Activated CD4-positive, alpha-beta T cell treated with anti-CD3 and anti-CD28 coated beads, Interleukin-2, amount 10 ng/mL, durations not matched to agents 24 days and 14 days (primary cell): ENCODE measurements at regions not wholly inside any gene's neighbourhood (a gene's known extent, or its start where the extent isn't known, plus 50 kb on each side); places are given as distances from the start of the nearest gene placed in this dataset.
A peak's percentile ranks its signal among the peaks of the same experiment; 100 is the strongest.

ENCODE experiments used
- DNase-seq: peaks from one replicate; pipeline ENCODE4 v3.0.0; 2022
- H3K27ac Mint-ChIP-seq: one replicate; pipeline ENCODE4 v1.8.0; 2022; ENCODE audit warnings: mild to moderate bottlenecking, mixed read lengths
- H3K27me3 Mint-ChIP-seq: one replicate; pipeline ENCODE4 v1.8.0; 2022; ENCODE audit warnings: mixed read lengths
- H3K36me3 Mint-ChIP-seq: one replicate; pipeline ENCODE4 v1.8.0; 2022; ENCODE audit warnings: low read depth, mild to moderate bottlenecking, mixed read lengths
- H3K4me1 Mint-ChIP-seq: one replicate; pipeline ENCODE4 v1.8.0; 2021; ENCODE audit warnings: mixed read lengths
- H3K4me3 Mint-ChIP-seq: one replicate; pipeline ENCODE4 v1.8.0; 2022; ENCODE audit warnings: mild to moderate bottlenecking, moderate library complexity, mixed read lengths
- H3K9me3 Mint-ChIP-seq: one replicate; pipeline ENCODE4 v1.8.0; 2021; ENCODE audit warnings: mixed read lengths
- intact Hi-C: fragments of 100-400 bp; cut with micrococcal nuclease; formaldehyde crosslinking; loops from one replicate; pipeline ENCODE4 v1.15.1; 2023

DNA sequence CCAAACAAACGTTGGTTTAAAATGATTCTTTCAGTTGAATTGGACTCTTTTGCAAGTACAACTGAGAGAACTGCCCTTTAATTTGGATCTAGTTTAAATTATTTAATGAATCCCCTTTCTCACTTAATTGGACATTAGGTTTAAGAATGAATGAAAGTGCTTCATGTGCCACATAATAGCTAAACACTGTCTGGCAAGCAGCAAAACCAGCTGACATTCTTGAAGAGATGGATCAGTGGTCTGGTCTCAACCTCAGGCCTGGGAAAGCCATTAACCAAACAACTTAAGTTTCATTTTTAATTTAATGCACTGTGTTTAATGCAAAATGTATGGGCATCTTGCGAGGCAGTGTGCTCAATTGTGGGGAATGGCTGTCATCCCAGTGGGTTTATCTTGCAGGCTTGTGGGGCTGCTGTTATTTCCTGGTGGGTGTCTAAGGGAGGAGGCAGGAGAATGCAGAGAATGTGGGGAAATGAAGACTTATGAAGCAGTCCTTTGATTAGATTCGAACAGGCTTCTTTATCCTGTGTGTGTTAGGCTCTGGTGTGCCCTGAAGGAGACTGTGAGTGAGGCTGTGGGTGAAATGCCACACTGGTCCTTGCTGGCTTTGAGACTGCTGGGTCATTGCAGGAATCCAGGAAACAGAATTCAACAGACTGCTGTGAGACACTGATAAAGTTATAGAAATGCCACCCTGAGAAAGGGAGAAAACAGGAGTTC lies 144.1 kb upstream of the PELI2 start:
- Mint-ChIP-seq H3K36me3 (no peaks in the 10 kb centered on the region), H3K4me1 (no peaks in the 10 kb centered on the region), H3K27me3 (peaks cover 7% of the 10 kb centered on the region), H3K9me3 (no peaks in the 10 kb centered on the region), H3K4me3 (no peak overlapping the region), H3K27ac (no peak overlapping the region)
- no peak for DNase-seq
- intact Hi-C loops, result no loop called here

DNA sequence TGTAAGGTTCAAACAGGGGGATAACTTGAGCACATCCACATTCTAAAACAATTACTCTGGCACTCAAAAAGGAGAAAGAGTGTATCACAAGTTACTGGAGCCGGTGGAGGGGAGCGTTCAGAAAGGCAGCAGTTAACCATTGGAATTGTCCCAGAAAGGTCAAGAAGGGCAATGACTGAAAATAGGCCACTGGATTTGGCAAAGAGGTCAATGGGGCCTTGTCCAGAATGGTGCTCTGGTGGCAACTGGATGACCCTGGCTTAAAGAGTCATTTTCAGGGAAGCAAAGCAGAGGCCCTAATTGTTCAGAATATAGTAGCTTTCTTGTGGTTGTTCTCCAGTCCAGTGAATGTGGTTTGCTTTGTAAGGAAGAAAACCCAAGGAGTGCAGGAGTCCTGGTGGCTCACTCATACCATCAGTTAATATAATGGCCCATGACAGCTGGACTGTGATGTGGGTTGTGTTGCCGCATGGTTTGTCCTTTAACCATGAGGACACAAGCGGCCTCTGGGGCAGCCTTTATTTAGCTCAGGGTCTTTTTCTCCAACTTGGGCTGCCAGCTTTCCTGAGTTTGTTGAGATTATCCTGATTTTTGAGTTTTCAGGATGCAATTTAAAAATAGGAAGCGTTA lies 142.8 kb upstream of the PELI2 start:
- Mint-ChIP-seq H3K9me3 (peaks cover 3% of the 10 kb centered on the region), H3K4me1 (no peaks in the 10 kb centered on the region), H3K27ac (no peak overlapping the region), H3K36me3 (no peaks in the 10 kb centered on the region), H3K4me3 (no peak overlapping the region), H3K27me3 (peaks cover 5% of the 10 kb centered on the region)
- no peak for DNase-seq
- intact Hi-C loops, result no loop called here

DNA sequence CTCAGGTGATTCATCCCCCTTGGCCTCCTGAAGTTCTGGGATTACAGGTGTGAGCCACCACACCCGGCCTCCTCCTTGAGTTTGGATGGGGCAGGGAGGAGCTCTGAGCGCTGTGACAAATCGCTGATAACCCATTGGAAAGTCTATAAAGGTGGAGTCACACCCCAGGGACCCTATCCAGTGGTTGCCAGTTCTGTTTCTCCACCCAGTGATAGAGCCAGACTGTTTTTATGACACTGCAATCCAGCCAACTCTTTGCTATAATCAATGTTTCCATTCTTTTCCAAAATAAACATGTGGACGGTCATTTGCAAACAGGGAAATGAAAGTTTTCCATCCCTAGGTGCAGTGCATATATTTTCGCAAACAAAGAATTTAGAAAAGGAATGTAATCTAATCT lies 142.0 kb upstream of the PELI2 start:
- no peak for DNase-seq
- no peaks in the 10 kb centered on the region for H3K4me1 Mint-ChIP-seq
- intact Hi-C loops, result no loop called here
- H3K36me3 Mint-ChIP-seq, result no peaks in the 10 kb centered on the region
- no peak overlapping the region for H3K27ac Mint-ChIP-seq
- peaks cover 3% of the 10 kb centered on the region for H3K27me3 Mint-ChIP-seq
- peaks cover 6% of the 10 kb centered on the region for H3K9me3 Mint-ChIP-seq
- H3K4me3 Mint-ChIP-seq, result no peak overlapping the region

DNA sequence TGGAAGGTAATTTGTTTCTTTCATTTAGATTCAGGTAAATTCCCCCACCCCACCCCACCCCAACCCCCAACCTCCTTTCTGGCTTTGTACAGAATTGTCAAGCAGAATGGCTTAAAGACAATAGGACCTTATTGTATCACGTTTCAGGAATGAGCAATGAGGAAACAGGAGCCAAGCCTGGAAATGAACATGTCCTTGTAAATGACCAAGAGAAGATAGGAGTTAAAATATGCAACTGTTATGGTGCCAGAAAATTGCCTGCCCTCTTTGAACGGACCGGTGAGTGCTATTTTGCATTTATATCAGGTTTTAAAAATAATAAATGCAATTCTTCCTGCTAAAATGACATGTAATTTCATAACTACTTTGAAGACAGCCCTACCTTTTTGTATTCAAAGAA lies 141.6 kb upstream of the PELI2 start:
- no peaks in the 10 kb centered on the region for H3K4me1 Mint-ChIP-seq
- H3K27ac Mint-ChIP-seq, result no peak overlapping the region
- H3K9me3 Mint-ChIP-seq, result peaks cover 6% of the 10 kb centered on the region
- no peak overlapping the region for H3K4me3 Mint-ChIP-seq
- DNase-seq, result no peak
- H3K27me3 Mint-ChIP-seq, result peaks cover 3% of the 10 kb centered on the region
- no peaks in the 10 kb centered on the region for H3K36me3 Mint-ChIP-seq
- intact Hi-C loops, result no loop called here

DNA sequence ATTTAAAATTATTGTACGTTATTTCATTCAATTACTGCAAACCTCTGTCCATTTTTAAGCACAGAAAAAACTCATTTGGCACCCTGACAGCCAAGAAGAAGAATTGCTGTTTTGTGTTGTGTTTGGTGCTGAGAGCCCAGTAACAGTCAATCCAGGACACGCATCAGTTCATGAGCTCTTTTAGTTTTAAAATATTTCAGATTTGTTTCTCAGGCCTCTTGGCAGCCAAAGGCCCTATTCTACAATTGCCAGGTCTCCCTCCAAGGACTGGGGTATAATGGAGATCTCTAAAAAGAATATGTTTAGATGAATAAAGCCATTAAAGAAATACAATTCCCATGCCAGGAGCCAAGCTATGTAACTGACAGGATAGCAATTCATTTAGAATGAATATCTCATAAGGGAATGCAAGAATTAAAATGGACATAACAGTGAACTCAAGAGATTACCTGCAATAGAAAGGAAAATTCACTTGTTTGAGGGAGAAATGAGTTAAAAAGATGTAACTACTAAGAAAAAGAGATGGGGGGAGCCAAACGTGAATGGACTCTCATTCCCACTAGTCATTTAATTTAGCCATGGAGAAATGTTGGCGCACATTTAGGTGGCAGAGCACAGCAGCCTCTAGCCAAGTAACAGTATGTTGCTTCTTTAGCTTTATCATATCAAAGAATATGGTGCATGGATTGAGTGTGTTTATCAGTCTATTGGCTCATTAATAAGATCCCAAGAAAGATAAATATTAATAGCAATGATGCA lies 140.6 kb upstream of the PELI2 start:
- H3K9me3 Mint-ChIP-seq, result peaks cover 6% of the 10 kb centered on the region
- no peak overlapping the region for H3K4me3 Mint-ChIP-seq
- H3K4me1 Mint-ChIP-seq, result no peaks in the 10 kb centered on the region
- H3K27me3 Mint-ChIP-seq, result no peaks in the 10 kb centered on the region
- no peaks in the 10 kb centered on the region for H3K36me3 Mint-ChIP-seq
- no peak for DNase-seq
- intact Hi-C loops, result no loop called here
- no peak overlapping the region for H3K27ac Mint-ChIP-seq

DNA sequence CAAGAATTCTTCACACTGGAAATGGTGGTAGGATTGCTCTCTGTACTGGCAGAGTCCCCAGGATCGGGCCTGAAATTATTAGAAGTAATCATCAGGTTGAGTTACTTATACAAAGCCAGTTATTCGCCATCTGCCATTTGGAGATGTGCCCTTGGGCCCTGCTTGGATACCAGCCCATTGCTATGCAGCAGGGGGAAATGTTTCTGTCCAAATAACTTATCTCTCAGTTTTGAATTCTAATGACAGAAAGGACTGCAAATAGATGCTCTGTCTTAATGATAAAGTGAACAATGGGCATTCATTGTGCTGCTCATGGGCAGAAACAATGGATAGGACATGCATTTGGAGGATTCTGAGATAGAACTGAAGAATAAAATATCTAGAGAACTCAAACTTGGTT lies 139.1 kb upstream of the PELI2 start:
- intact Hi-C loops, result no loop called here
- Mint-ChIP-seq H3K9me3 (peaks cover 6% of the 10 kb centered on the region), H3K27ac (no peak overlapping the region), H3K4me3 (no peak overlapping the region), H3K4me1 (no peaks in the 10 kb centered on the region), H3K27me3 (no peaks in the 10 kb centered on the region), H3K36me3 (no peaks in the 10 kb centered on the region)
- no peak for DNase-seq

DNA sequence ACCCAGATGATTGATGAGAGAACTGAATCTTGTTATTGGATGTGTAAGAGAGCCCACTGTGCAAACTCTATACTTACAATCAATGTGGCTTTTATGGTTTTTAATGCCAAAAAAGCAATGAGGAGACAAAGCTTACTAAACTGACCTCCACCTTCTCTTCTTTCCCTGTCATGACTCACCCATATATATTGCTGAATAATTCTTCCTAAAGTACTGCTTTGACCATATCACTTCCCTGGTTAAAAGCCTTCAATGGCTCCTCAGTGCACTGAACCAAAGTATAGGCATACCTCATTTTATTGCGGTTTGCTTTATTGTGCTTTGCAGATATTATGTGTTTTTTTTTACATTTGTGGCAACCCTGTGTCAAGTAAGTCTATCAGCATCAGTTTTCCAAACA lies 138.4 kb upstream of the PELI2 start:
- no peaks in the 10 kb centered on the region for H3K36me3 Mint-ChIP-seq
- no peaks in the 10 kb centered on the region for H3K4me1 Mint-ChIP-seq
- H3K4me3 Mint-ChIP-seq, result no peak overlapping the region
- no peaks in the 10 kb centered on the region for H3K27me3 Mint-ChIP-seq
- intact Hi-C loops, result no loop called here
- no peak overlapping the region for H3K27ac Mint-ChIP-seq
- no peak for DNase-seq
- H3K9me3 Mint-ChIP-seq, result peaks cover 6% of the 10 kb centered on the region

DNA sequence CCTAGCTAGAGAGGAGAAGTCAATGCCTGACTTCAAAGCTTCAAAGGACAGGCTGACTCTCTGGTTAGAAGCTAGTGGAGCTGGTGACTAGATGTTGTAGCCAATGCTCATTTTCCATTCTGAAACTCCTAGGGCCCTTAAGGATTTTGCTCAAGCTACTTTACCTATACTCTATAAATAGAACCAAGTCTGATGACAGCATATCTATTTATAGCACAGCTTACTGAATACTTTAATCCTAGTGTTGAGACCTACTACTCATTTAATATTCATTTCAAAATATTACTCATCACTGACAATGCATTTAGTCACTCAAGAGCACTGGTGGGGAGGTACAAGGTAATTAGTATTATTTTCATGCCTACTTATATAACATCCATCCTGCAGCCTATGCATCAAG lies 137.2 kb upstream of the PELI2 start:
- Mint-ChIP-seq H3K27ac (no peak overlapping the region), H3K36me3 (no peaks in the 10 kb centered on the region), H3K9me3 (peaks cover 6% of the 10 kb centered on the region), H3K27me3 (peaks cover 3% of the 10 kb centered on the region), H3K4me1 (no peaks in the 10 kb centered on the region), H3K4me3 (no peak overlapping the region)
- no peak for DNase-seq
- intact Hi-C loops, result no loop called here

DNA sequence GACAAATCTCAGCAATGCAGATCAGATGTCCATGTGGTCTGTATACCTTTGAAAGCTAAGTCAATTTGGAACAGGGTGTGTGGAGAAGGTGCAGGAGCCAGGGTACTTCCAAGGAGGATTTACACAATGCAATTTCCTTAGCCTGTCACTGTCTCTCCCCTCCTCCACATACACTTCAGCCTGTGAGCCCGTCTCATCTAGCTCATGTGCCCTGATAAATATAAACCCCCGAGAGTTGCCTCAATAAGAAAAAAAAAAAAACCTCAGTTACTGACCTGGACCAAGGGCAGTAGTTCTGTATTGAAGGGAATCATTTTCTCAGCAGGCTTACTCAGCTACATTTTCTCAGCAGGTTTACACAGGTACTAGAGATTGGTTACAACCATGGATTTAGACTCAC lies 132.1 kb upstream of the PELI2 start:
- H3K36me3 Mint-ChIP-seq, result no peaks in the 10 kb centered on the region
- no peak for DNase-seq
- H3K9me3 Mint-ChIP-seq, result no peaks in the 10 kb centered on the region
- no peaks in the 10 kb centered on the region for H3K4me1 Mint-ChIP-seq
- intact Hi-C loops, result no loop called here
- H3K27ac Mint-ChIP-seq, result no peak overlapping the region
- H3K27me3 Mint-ChIP-seq, result peaks cover 6% of the 10 kb centered on the region
- no peak overlapping the region for H3K4me3 Mint-ChIP-seq

DNA sequence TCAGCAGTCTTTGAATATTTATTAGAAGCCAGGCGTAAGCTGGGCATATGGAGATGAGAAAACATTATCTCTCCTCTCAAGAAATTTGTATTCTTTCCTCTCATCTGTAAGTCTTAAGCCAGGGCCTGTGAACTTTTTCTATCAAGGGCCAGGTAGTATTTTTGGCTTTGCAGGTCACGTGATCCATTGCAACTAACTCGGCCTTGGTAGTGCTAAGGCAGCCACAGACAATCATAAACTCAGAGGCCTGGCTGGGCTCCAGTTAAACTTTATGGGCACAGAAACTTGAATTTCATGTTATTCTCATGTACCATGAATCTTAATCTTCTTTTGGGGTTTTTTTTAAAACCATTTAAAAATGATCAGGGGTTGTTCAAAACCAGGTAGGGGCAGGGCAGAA lies 117.4 kb upstream of the PELI2 start:
- no peak for DNase-seq
- Mint-ChIP-seq H3K36me3 (no peaks in the 10 kb centered on the region), H3K4me3 (no peak overlapping the region), H3K27me3 (peaks cover 57% of the 10 kb centered on the region), H3K4me1 (peaks cover 25% of the 10 kb centered on the region), H3K27ac (no peak overlapping the region), H3K9me3 (peaks cover 26% of the 10 kb centered on the region)
- intact Hi-C loops, result no loop called here

DNA sequence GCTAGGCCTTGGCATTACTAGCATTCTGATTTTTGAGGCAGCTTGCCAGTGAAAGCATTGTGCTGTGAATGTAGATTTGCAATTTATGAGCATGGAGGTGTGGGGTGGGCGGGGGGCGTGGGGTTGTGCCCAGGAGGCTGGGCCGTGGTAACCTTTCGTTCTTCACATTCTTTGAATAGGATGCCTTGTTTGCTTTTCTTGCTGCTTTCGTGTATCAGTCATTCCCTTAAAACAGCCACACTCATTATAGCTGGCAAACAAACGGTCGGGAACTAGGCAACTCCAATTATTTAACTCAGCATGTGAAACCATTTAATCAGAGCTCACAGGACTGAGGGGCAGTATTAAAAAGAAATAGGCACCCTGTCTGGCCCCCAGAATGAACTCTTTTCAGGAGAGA lies 115.9 kb upstream of the PELI2 start:
- H3K9me3 Mint-ChIP-seq, result peaks cover 21% of the 10 kb centered on the region
- H3K27ac Mint-ChIP-seq, result no peak overlapping the region
- intact Hi-C loops, result no loop called here
- DNase-seq, result no peak
- H3K4me1 Mint-ChIP-seq, result peaks cover 26% of the 10 kb centered on the region
- no peak overlapping the region for H3K4me3 Mint-ChIP-seq
- H3K36me3 Mint-ChIP-seq, result no peaks in the 10 kb centered on the region
- peaks cover 49% of the 10 kb centered on the region for H3K27me3 Mint-ChIP-seq

DNA sequence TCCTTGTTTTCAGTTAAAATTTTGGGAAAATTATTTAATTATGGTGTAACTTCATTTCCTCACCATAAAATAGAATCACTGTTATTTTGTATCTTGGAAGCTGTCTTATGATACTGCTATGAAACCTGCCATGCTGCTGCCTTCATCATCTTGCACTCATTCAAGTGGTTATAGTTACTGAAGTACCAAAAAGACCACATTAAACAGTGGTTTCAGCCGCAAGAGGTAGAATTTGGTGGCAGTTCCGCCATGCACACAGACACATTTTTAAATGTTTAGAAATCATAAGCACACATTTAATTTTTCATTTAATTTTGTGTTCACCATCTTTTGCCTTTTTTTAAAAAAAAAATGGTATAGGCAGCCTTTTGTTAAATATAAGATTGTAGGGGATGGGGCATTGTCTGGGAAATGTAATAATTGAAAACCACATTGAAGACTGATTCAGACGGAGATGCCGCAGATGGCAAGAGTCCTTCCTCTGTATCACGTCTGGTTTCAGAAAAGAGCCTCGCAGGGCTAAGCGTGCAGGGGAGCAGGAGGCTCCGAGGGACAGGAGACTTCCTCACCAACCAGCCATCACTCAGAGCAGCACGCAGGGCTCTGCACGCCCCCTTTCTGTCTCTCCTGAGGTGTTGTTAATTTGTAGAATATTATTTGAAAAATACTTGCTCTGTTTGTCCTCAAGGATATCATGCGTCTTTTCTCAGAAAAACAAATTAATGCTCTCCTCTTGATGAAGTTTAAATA lies 115.2 kb upstream of the PELI2 start:
- no peaks in the 10 kb centered on the region for H3K36me3 Mint-ChIP-seq
- H3K9me3 Mint-ChIP-seq, result peaks cover 23% of the 10 kb centered on the region
- peaks cover 26% of the 10 kb centered on the region for H3K4me1 Mint-ChIP-seq
- peak overlapping the region; percentile 20 for H3K27ac Mint-ChIP-seq
- peak overlapping the region; percentile 37 for H3K4me3 Mint-ChIP-seq
- intact Hi-C loops, result no loop called here
- H3K27me3 Mint-ChIP-seq, result peaks cover 50% of the 10 kb centered on the region
- DNase-seq, result peak; percentile 83

DNA sequence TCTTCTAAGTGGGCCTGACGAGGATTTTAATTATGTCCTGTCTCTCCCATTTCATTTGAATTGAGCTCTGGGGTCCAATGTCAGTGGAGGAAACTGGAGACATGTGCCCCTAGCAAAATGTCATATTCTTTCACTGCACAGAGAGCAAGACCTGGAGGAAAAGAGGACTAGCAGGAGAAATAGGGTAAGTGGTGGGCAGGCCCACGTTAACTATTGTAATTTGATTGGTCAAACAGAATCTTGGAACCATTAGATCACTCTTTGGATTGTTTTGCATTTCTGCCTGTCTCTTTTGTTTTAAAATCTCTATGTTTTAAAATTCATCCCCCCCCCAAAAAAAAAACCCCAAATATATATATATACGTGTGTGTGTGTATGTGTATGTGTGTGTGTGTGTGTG lies 113.9 kb upstream of the PELI2 start:
- H3K4me1 Mint-ChIP-seq, result peaks cover 26% of the 10 kb centered on the region
- intact Hi-C loops, result loop anchor here (2.0 kb wide), 1 partner anchor 114 kb away; the partner anchor contains the start of gene PELI2
- H3K27ac Mint-ChIP-seq, result no peak overlapping the region
- DNase-seq, result no peak
- peaks cover 19% of the 10 kb centered on the region for H3K9me3 Mint-ChIP-seq
- H3K36me3 Mint-ChIP-seq, result no peaks in the 10 kb centered on the region
- H3K4me3 Mint-ChIP-seq, result no peak overlapping the region
- H3K27me3 Mint-ChIP-seq, result peaks cover 41% of the 10 kb centered on the region

DNA sequence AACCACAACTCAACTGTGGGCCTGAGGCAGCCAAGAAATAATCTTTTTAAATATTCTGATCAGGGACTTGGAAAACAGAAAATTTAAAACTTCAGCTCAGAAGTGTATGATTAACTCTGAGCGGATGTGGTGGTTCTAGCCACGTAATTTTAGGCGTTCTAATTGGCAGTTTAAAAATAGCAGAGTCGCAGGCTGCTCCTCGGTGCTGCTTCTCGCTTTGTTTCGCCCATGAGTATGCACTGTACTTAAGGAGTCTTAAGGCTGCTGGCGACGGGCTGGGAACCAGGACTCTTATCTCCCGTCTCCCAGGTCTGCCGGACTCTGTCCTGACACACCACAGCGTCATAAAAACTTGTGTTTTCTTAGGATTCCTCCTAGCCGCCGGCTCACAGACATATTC lies 113.4 kb upstream of the PELI2 start:
- peak overlapping the region; percentile 66 for H3K4me3 Mint-ChIP-seq
- peaks cover 19% of the 10 kb centered on the region for H3K9me3 Mint-ChIP-seq
- DNase-seq, result peak; percentile 76
- H3K27ac Mint-ChIP-seq, result peak overlapping the region; percentile 51
- peaks cover 43% of the 10 kb centered on the region for H3K27me3 Mint-ChIP-seq
- H3K4me1 Mint-ChIP-seq, result peaks cover 26% of the 10 kb centered on the region
- H3K36me3 Mint-ChIP-seq, result no peaks in the 10 kb centered on the region
- intact Hi-C loops, result loop anchor here (2.0 kb wide), 1 partner anchor 114 kb away; the partner anchor contains the start of gene PELI2
